GM10248 (cell line): ENCODE measurements at regions not wholly inside any gene's neighbourhood (a gene's known extent, or its start where the extent isn't known, plus 50 kb on each side); places are given as distances from the start of the nearest gene placed in this dataset.

Experiments
- CTCF ChIA-PET: fragments of 300-600 bp; sonication (Branson Sonifier 250); formaldehyde crosslinking; extraction: SDS; loops from one replicate; lab custom pipeline; 2021; ENCODE audit warnings: antibody characterized with exemption; lab: Yijun Ruan, JAX
- POLR2A ChIA-PET: fragments of 350-650 bp; sonication (Branson Sonifier 250); formaldehyde crosslinking; extraction: SDS; loops from one replicate; lab custom pipeline; 2020; ENCODE audit warnings: antibody characterized with exemption; lab: Yijun Ruan, JAX
- DNase-seq: peaks from one replicate; pipeline ENCODE4 v3.0.0; 2012; ENCODE audit errors: extremely low spot score
- CTCF ChIP-seq: IDR thresholded peaks from 2 replicates; pipeline ENCODE4 v1.5.1; 2012; ENCODE audit warnings: mild to moderate bottlenecking, low read depth; ENCODE audit errors: extremely low read depth, missing control alignments, control extremely low read depth

DNA sequence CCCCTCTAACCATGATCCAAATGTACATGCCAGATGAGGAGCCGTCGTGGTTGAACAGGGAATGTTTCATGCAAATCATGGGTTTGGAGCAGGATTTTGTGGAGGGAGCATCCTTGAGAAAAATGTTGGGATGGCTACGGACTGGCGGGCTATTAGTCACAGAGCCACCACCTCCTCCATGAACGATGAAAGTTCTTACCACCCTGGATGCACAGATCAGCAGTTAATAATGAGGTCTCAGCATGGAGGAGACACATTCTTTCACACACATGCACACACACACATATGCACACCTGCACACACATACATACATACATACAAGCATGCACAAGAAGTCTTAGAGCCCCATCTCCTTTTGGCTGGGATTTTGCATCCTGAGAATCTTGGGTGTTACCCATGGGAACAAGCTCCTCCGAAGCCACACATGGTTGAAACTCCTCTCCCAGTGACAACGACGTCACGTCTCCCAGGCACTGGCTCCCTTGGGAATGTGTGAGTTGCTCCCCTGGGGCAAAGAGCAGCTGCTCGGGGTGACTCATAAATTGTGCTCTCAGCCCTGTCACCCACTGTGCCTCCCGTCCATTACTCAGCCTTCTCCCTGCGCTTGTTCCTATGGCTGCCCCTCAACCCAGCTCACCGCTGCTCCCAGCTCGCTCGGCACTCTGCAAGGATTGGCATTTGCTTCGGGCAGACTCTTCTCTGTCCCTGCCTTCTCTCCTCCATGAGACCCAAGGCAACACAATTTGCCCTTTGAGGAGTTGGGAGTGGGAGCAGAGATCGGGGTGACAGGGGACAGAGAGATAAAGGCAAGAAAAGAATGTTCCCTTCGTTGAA is 344.6 kb downstream of the SOX9 start:
- ChIA-PET POLR2A (interaction anchor here (0.9 to 3.7 kb wide), 5 partner anchors 39 to 46 kb away, joined by 3 to 25 read pairs (median 5); no protein-coding TSS in a partner anchor), CTCF (interaction anchor here (1.1 to 5.8 kb wide), 7 partner anchors 10 to 74 kb away, joined by 3 to 52 read pairs (median 5); no protein-coding TSS in a partner anchor)
- TF ChIP-seq CTCF = no peak
- DNase-seq = peak; percentile 62

GRCh38 chr17:72466199-72466598 is 345.4 kb downstream of the SOX9 start:
- ChIA-PET POLR2A (interaction anchor here (0.5 to 3.7 kb wide), 5 partner anchors 41 to 60 kb away, joined by 4 to 25 read pairs (median 5); no protein-coding TSS in a partner anchor), CTCF (interaction anchor here (1.1 to 5.8 kb wide), 8 partner anchors 9 to 73 kb away, joined by 3 to 52 read pairs (median 4); no protein-coding TSS in a partner anchor)
- no peak for TF ChIP-seq CTCF
- peak; percentile 65 for DNase-seq

DNA sequence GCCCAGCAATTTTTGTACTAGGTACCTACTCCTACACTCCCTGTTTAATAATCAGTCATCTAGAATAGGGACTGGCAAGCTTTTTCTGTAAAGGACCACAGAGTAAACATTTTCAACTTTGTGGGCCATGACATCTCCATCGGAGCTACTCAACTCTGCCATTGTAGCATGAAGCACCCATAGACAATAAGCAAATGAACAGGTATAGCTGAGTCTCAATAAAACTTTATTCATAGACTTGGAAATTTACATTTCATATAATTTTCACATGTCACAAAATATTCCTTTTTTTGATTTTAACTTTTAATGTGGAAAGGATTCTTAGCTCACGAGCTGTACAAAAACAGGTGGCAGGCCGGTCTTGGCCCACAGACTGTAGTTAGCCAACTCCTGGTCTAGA is 345.8 kb downstream of the SOX9 start:
- ChIA-PET POLR2A (interaction anchor here (0.5 to 1.7 kb wide), 3 partner anchors 42 to 60 kb away, joined by 4 to 5 read pairs (median 5); no protein-coding TSS in a partner anchor), CTCF (interaction anchor here (1.1 to 5.8 kb wide), 8 partner anchors 9 to 73 kb away, joined by 3 to 52 read pairs (median 4); no protein-coding TSS in a partner anchor)
- DNase-seq = no peak
- no peak for TF ChIP-seq CTCF

DNA sequence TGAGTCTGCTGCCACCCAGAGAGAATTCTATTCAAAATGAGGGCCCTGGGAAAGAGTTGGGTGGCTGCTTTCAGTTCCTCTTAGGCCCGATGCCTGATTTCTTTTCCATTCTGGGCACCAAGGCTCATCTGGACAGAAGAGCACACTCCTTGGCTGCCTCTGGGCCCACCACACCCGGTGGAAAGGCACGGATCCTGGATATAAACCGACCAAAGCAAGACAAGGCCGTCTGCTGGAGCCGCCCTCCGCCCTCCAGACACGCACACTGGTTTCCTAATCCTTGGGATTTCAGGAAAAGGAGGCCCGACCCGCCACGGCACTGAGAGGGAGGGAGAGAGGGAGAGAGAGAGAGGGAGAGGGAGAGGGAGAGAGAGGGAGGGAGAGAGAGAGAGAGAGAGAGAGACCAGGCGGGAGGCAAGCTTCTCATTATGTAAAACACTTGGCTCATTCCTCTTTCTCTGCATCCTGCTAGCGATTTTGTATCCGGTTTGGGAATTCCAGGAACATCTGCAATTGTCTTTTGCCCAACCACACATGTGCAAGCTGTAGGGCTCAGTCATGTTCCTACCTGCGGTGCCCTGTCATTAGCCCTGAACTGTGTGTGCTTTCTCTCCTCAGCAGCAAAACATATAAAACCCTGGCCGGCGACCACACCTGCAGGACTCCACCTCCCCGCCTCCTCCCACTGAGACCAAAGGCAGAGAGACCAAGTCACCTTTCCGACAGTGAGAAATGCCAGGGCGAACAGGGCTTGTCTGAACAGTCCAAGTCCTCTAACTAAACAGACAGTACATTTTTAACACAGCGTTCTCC is 347.2 kb downstream of the SOX9 start:
- CTCF ChIA-PET = interaction anchor here (5.8 kb wide), 1 partner anchor 45 kb away, joined by 52 read pairs; no protein-coding TSS in a partner anchor
- TF ChIP-seq CTCF = no peak
- POLR2A ChIA-PET = no interaction called here
- DNase-seq = no peak

- POLR2A ChIA-PET = no interaction called here
- DNase-seq = no peak
- CTCF ChIA-PET = interaction anchor here (0.9 to 1.5 kb wide), 3 partner anchors 11 to 21 kb away, joined by 3 to 4 read pairs (median 3); no protein-coding TSS in a partner anchor
- TF ChIP-seq CTCF = no peak
Observed at GRCh38 chr17:72468841-72469240, 348.0 kb downstream of the SOX9 start.
